ENCODE measurements at regions not wholly inside any gene's neighbourhood (a gene's known extent, or its start where the extent isn't known, plus 50 kb on each side); places are given as distances from the start of the nearest gene placed in this dataset.
"Not testable (repeated sequence)": the region's sequence is repeated elsewhere in the genome, so short reads cannot be mapped to it uniquely, and the experiment has no call there.

DNA sequence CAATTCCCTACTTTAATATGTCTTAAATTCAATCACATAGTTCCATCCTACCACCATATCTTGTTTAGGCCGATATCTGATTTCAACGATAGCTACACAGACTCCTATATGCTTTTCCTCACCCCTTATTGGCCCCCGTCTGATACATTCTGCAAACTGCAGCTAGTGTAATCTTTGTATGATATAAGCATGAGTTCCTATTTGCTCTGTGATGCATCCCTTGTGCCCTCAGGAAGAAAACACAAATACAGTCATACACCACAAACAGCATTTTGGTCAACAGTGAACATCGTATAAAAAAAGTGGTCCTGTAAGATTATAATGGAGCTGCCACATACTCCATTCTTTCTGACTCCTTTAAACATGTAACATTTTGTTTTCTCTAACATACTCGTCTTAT, 837.8 kb upstream of the CDH6 start:
- Histone ChIP-seq H4K20me1 (ENCODE audit: insufficient read depth) (no peaks in the 10 kb centered on the region), H2AFZ (ENCODE audit: low read depth) (no peak overlapping the region), H3K79me2 (ENCODE audit: insufficient read depth, low read depth) (no peaks in the 10 kb centered on the region)

DNA sequence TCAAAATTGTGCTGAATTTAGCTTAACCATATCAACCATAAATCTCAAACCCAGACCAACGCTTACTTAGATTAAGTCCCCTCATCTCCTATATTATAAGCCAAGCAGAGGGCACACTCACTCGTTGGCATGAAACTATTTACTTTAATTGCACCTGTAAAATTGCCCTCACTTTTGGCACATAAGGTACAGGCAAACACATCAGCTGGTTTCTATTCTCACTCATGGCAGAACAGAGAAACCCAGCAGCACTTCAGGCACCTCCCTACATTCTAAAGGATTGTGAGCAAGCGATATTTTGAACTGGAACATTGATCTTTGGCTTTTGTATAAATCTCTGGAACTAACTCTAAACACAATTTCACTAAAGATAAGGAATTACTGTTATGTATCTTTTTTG, 845.6 kb upstream of the CDH6 start:
- H2AFZ ChIP-seq (ENCODE audit: low read depth) = no peak overlapping the region
- TF ChIP-seq, protein P1, sequence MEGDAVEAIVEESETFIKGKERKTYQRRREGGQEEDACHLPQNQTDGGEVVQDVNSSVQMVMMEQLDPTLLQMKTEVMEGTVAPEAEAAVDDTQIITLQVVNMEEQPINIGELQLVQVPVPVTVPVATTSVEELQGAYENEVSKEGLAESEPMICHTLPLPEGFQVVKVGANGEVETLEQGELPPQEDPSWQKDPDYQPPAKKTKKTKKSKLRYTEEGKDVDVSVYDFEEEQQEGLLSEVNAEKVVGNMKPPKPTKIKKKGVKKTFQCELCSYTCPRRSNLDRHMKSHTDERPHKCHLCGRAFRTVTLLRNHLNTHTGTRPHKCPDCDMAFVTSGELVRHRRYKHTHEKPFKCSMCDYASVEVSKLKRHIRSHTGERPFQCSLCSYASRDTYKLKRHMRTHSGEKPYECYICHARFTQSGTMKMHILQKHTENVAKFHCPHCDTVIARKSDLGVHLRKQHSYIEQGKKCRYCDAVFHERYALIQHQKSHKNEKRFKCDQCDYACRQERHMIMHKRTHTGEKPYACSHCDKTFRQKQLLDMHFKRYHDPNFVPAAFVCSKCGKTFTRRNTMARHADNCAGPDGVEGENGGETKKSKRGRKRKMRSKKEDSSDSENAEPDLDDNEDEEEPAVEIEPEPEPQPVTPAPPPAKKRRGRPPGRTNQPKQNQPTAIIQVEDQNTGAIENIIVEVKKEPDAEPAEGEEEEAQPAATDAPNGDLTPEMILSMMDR (conservative IDR thresholded peaks at IDR 0.05; ENCODE audit: low read depth, low read length) = no peak
- no peaks in the 10 kb centered on the region for H4K20me1 ChIP-seq (ENCODE audit: insufficient read depth)
- no peak overlapping the region for H3K9ac ChIP-seq
- no peak overlapping the region for H3K4me3 ChIP-seq (IDR thresholded peaks at IDR 0.05; ENCODE audit: insufficient read depth, low read depth, low read length)
- no peaks in the 10 kb centered on the region for H3K36me3 ChIP-seq (ENCODE audit: insufficient read depth)
- no peaks in the 10 kb centered on the region for H3K27me3 ChIP-seq (ENCODE audit: insufficient read depth, low read depth)
- peaks cover 19% of the 10 kb centered on the region for H3K4me1 ChIP-seq (ENCODE audit: low read depth, poor library complexity, severe bottlenecking)
- H3K79me2 ChIP-seq (ENCODE audit: insufficient read depth, low read depth) = no peaks in the 10 kb centered on the region
- no peak overlapping the region for H3K4me2 ChIP-seq
- no peak overlapping the region for H3K27ac ChIP-seq

More for the DNA sequence above, 837.8 kb upstream of the CDH6 start:
- TF ChIP-seq, protein P1 (conservative IDR thresholded peaks at IDR 0.05; ENCODE audit: low read depth, low read length) = no peak
- H3K27me3 ChIP-seq (ENCODE audit: insufficient read depth, low read depth) = no peaks in the 10 kb centered on the region
- no peak overlapping the region for H3K27ac ChIP-seq
- no peak overlapping the region for H3K4me2 ChIP-seq
- H3K4me3 ChIP-seq (IDR thresholded peaks at IDR 0.05; ENCODE audit: insufficient read depth, low read depth, low read length) = no peak overlapping the region
- H3K36me3 ChIP-seq (ENCODE audit: insufficient read depth) = no peaks in the 10 kb centered on the region
- H3K9ac ChIP-seq = no peak overlapping the region
- no peaks in the 10 kb centered on the region for H3K4me1 ChIP-seq (ENCODE audit: low read depth, poor library complexity, severe bottlenecking)

DNA sequence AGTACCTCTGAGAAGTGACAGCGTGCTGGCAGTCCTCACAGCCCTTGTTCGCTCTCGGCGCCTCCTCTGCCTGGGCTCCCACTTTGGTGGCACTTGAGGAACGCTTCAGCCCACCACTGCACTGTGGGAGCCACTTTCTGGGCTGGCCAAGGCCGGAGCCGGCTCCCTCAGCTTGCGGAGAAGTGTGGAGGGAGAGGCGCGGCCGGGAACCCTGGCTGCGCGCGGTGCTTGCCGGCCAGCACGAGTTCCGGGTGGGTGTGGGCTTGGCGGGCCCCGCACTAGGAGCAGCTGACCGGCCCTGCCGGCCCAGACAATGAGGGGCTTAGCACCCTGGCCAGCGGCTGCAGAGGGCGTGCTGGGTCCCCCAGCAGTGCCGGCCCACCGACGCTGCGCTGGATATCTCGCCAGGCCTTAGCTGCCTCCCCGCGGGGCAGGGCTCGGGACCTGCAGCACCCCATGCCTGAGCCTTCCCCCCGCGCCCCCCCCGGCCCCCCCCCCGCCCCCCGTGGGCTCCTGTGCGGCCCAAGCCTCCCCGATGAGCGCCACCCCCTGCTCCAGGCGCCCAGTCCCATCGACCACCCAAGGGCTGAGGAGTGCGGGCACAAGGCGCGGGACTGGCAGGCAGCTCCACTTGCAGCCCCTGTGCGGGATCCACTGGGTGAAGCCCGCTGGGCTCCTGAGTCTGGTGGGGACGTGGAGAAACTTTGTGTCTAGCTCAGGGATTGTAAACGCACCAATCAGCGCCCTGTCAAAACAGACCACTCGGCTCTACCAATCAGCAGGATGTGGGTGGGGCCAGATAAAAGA, 847.7 kb upstream of the CDH6 start:
- H3K27ac ChIP-seq; H4K20me1 ChIP-seq (ENCODE audit: insufficient read depth); H3K36me3 ChIP-seq (ENCODE audit: insufficient read depth); H3K4me2 ChIP-seq; H2AFZ ChIP-seq (ENCODE audit: low read depth); H3K27me3 ChIP-seq (ENCODE audit: insufficient read depth, low read depth); H3K9ac ChIP-seq; H3K79me2 ChIP-seq (ENCODE audit: insufficient read depth, low read depth); H3K4me3 ChIP-seq (IDR thresholded peaks at IDR 0.05; ENCODE audit: insufficient read depth, low read depth, low read length): not testable (repeated sequence)
- peaks cover 19% of the 10 kb centered on the region for H3K4me1 ChIP-seq (ENCODE audit: low read depth, poor library complexity, severe bottlenecking)

DNA sequence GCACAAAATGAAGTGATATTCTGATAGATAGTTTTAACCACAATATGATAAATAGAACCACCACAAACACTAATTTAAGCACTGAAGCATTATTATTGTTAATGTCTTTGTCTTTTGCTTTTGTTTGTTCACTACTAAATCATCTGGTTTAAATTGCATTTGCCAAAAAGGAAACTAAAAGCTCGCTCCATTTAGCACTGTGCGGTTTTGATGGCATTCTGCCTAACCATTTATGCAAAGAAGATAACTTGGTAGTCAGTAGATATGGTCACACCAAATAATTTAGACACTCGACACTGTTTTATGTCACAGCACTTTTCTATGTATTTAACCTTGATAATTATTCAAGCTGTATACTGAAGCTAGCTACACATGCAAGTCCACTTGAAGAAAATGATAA, 849.8 kb upstream of the CDH6 start:
- TF ChIP-seq, protein P1 (conservative IDR thresholded peaks at IDR 0.05; ENCODE audit: low read depth, low read length) = no peak

DNA sequence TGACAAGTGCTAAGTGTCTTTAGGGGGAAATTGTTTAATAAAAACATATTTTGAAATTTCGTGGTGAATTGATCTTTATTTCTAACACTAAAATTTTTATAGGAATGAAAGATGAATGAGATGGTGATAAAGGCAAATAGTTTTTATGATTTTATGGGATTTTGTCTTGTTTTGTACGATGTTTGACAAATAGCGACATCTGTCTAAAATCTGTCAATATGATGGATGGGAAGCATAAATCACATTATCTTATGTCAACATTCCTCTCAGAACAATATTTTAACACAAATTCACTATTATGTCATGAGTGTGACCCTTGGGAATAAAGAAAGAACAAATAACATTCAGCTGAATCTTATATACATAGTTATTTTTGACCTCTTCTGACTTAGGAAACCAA, 852.0 kb upstream of the CDH6 start:
- Histone ChIP-seq H3K4me1 (ENCODE audit: low read depth, poor library complexity, severe bottlenecking) (peaks cover 21% of the 10 kb centered on the region), H3K4me2 (no peak overlapping the region), H3K36me3 (ENCODE audit: insufficient read depth) (no peaks in the 10 kb centered on the region), H3K79me2 (ENCODE audit: insufficient read depth, low read depth) (no peaks in the 10 kb centered on the region), H3K27ac (no peak overlapping the region), H3K27me3 (ENCODE audit: insufficient read depth, low read depth) (no peaks in the 10 kb centered on the region), H2AFZ (ENCODE audit: low read depth) (no peak overlapping the region), H3K9ac (no peak overlapping the region), H4K20me1 (ENCODE audit: insufficient read depth) (no peaks in the 10 kb centered on the region), H3K4me3 (IDR thresholded peaks at IDR 0.05; ENCODE audit: insufficient read depth, low read depth, low read length) (no peak overlapping the region)
- TF ChIP-seq, protein P1 (conservative IDR thresholded peaks at IDR 0.05; ENCODE audit: low read depth, low read length) = no peak

More for the DNA sequence above, 849.8 kb upstream of the CDH6 start:
- Histone ChIP-seq H3K36me3 (ENCODE audit: insufficient read depth) (no peaks in the 10 kb centered on the region), H3K27ac (no peak overlapping the region), H3K4me2 (peak overlapping the region; percentile 18; the same call in 1 of the 2 replicates), H3K4me1 (ENCODE audit: low read depth, poor library complexity, severe bottlenecking) (peaks cover 19% of the 10 kb centered on the region), H3K79me2 (ENCODE audit: insufficient read depth, low read depth) (no peaks in the 10 kb centered on the region), H3K27me3 (ENCODE audit: insufficient read depth, low read depth) (no peaks in the 10 kb centered on the region), H3K4me3 (IDR thresholded peaks at IDR 0.05; ENCODE audit: insufficient read depth, low read depth, low read length) (no peak overlapping the region), H4K20me1 (ENCODE audit: insufficient read depth) (no peaks in the 10 kb centered on the region), H3K9ac (no peak overlapping the region), H2AFZ (ENCODE audit: low read depth) (no peak overlapping the region)
